Activated T-cell treated with anti-CD3 and anti-CD28 coated beads, Interleukin-2, amount 50 U/mL, for 4 hours (primary cell): ENCODE measurements at regions not wholly inside any gene's neighbourhood (a gene's known extent, or its start where the extent isn't known, plus 50 kb on each side); places are given as distances from the start of the nearest gene placed in this dataset.
A peak's percentile ranks its signal among the peaks of the same experiment; 100 is the strongest.
"Not testable (repeated sequence)": the region's sequence is repeated elsewhere in the genome, so short reads cannot be mapped to it uniquely, and the experiment has no call there.

Experiments used
- ATAC-seq, 2 donors: fragments of 200-7000 bp; cut with Tn5 transposase; one replicate each; pipeline ENCODE4 v1.10.0; 2021
- DNase-seq: peaks from one replicate; pipeline ENCODE4 v3.0.0-alpha.2; 2020
- H3K27me3 Mint-ChIP-seq: one replicate; pipeline ENCODE4 v1.8.0; 2021; ENCODE audit warnings: low read depth, mixed read lengths
- H3K36me3 Mint-ChIP-seq: one replicate; pipeline ENCODE4 v1.8.0; 2022; ENCODE audit warnings: mixed read lengths; ENCODE audit not compliant: insufficient read depth
- H3K4me1 Mint-ChIP-seq: one replicate; pipeline ENCODE4 v1.8.0; 2021; ENCODE audit warnings: low read depth, mixed read lengths
- H3K4me3 Mint-ChIP-seq: one replicate; pipeline ENCODE4 v1.8.0; 2021; ENCODE audit warnings: mild to moderate bottlenecking, moderate library complexity, mixed read lengths
- H3K9me3 Mint-ChIP-seq: one replicate; pipeline ENCODE4 v1.8.0; 2021; ENCODE audit warnings: mixed read lengths

- no peaks in the 10 kb centered on the region for H3K4me1 Mint-ChIP-seq
- ATAC-seq, result no peak
- H3K36me3 Mint-ChIP-seq, result no peaks in the 10 kb centered on the region
- H3K27me3 Mint-ChIP-seq, result peaks cover 2% of the 10 kb centered on the region
- H3K9me3 Mint-ChIP-seq, result no peaks in the 10 kb centered on the region
- H3K4me3 Mint-ChIP-seq, result no peak overlapping the region
- no peak for DNase-seq
Measured at GRCh38 chr15:88987934-88988671, 74.9 kb upstream of the MFGE8 start.

GRCh38 chr15:88989578-88989977, 76.4 kb upstream of the MFGE8 start:
- no peaks in the 10 kb centered on the region for H3K4me1 Mint-ChIP-seq
- no peak overlapping the region for H3K4me3 Mint-ChIP-seq
- no peaks in the 10 kb centered on the region for H3K9me3 Mint-ChIP-seq
- DNase-seq (no peak), ATAC-seq (no peak)
- H3K36me3 Mint-ChIP-seq, result no peaks in the 10 kb centered on the region
- H3K27me3 Mint-ChIP-seq, result peaks cover 2% of the 10 kb centered on the region

- peaks cover 2% of the 10 kb centered on the region for H3K27me3 Mint-ChIP-seq
- no peaks in the 10 kb centered on the region for H3K9me3 Mint-ChIP-seq
- H3K4me1 Mint-ChIP-seq, result no peaks in the 10 kb centered on the region
- H3K4me3 Mint-ChIP-seq, result no peak overlapping the region
- no peaks in the 10 kb centered on the region for H3K36me3 Mint-ChIP-seq
- DNase-seq (no peak), ATAC-seq (no peak)
Measured at GRCh38 chr15:88990185-88990679, 77.1 kb upstream of the MFGE8 start.

- ATAC-seq, result no peak
- no peak overlapping the region for H3K4me3 Mint-ChIP-seq
- no peaks in the 10 kb centered on the region for H3K9me3 Mint-ChIP-seq
- no peaks in the 10 kb centered on the region for H3K36me3 Mint-ChIP-seq
- peaks cover 6% of the 10 kb centered on the region for H3K27me3 Mint-ChIP-seq
- no peak for DNase-seq
- no peaks in the 10 kb centered on the region for H3K4me1 Mint-ChIP-seq
Measured at GRCh38 chr15:88992216-88992615, 79.0 kb upstream of the MFGE8 start.

GRCh38 chr15:88992912-88993376, 79.8 kb upstream of the MFGE8 start:
- H3K4me1 Mint-ChIP-seq, result no peaks in the 10 kb centered on the region
- ATAC-seq (no peak), DNase-seq (no peak)
- peaks cover 6% of the 10 kb centered on the region for H3K27me3 Mint-ChIP-seq
- no peak overlapping the region for H3K4me3 Mint-ChIP-seq
- H3K36me3 Mint-ChIP-seq, result no peaks in the 10 kb centered on the region
- H3K9me3 Mint-ChIP-seq, result no peaks in the 10 kb centered on the region

GRCh38 chr15:88993662-88994061, 80.5 kb upstream of the MFGE8 start:
- H3K4me3 Mint-ChIP-seq, result no peak overlapping the region
- DNase-seq, result no peak
- no peaks in the 10 kb centered on the region for H3K4me1 Mint-ChIP-seq
- no peaks in the 10 kb centered on the region for H3K9me3 Mint-ChIP-seq
- no peak for ATAC-seq
- peaks cover 8% of the 10 kb centered on the region for H3K27me3 Mint-ChIP-seq
- no peaks in the 10 kb centered on the region for H3K36me3 Mint-ChIP-seq

- DNase-seq (no peak), ATAC-seq (no peak)
- no peaks in the 10 kb centered on the region for H3K4me1 Mint-ChIP-seq
- H3K36me3 Mint-ChIP-seq, result no peaks in the 10 kb centered on the region
- H3K9me3 Mint-ChIP-seq, result no peaks in the 10 kb centered on the region
- peaks cover 8% of the 10 kb centered on the region for H3K27me3 Mint-ChIP-seq
- H3K4me3 Mint-ChIP-seq, result no peak overlapping the region
Measured at GRCh38 chr15:88994286-88994685, 81.1 kb upstream of the MFGE8 start.

- no peak overlapping the region for H3K4me3 Mint-ChIP-seq
- no peak for ATAC-seq
Measured at GRCh38 chr15:88995449-88995848, 82.3 kb upstream of the MFGE8 start.

GRCh38 chr15:88997531-88997930, 84.4 kb upstream of the MFGE8 start:
- H3K4me3 Mint-ChIP-seq, result no peak overlapping the region
- peaks cover 6% of the 10 kb centered on the region for H3K27me3 Mint-ChIP-seq
- no peaks in the 10 kb centered on the region for H3K36me3 Mint-ChIP-seq
- DNase-seq, result no peak
- no peak for ATAC-seq
- H3K9me3 Mint-ChIP-seq, result no peaks in the 10 kb centered on the region
- peaks cover 4% of the 10 kb centered on the region for H3K4me1 Mint-ChIP-seq

More at GRCh38 chr15:88995449-88995848, 82.3 kb upstream of the MFGE8 start:
- no peaks in the 10 kb centered on the region for H3K4me1 Mint-ChIP-seq
- H3K27me3 Mint-ChIP-seq, result peaks cover 6% of the 10 kb centered on the region
- H3K9me3 Mint-ChIP-seq, result no peaks in the 10 kb centered on the region
- DNase-seq, result no peak
- no peaks in the 10 kb centered on the region for H3K36me3 Mint-ChIP-seq

GRCh38 chr15:88998980-88999713, 86.0 kb upstream of the MFGE8 start:
- Mint-ChIP-seq H3K4me3 (no peak overlapping the region), H3K36me3 (no peaks in the 10 kb centered on the region), H3K9me3 (no peaks in the 10 kb centered on the region), H3K27me3 (peaks cover 6% of the 10 kb centered on the region), H3K4me1 (peaks cover 4% of the 10 kb centered on the region)
- DNase-seq, result no peak
- ATAC-seq, result no peak

- ATAC-seq, DNase-seq, H3K4me3 Mint-ChIP-seq, H3K4me1 Mint-ChIP-seq, H3K9me3 Mint-ChIP-seq, H3K27me3 Mint-ChIP-seq, H3K36me3 Mint-ChIP-seq: not testable (repeated sequence)
Measured at GRCh38 chr15:89001708-89002275, 86.5 kb upstream of the ABHD2 start.

- no peaks in the 10 kb centered on the region for H3K36me3 Mint-ChIP-seq
- no peak overlapping the region for H3K4me3 Mint-ChIP-seq
- H3K27me3 Mint-ChIP-seq, result peaks cover 3% of the 10 kb centered on the region
- no peak for DNase-seq
- ATAC-seq, result no peak
- H3K4me1 Mint-ChIP-seq, result peaks cover 4% of the 10 kb centered on the region
- H3K9me3 Mint-ChIP-seq, result no peaks in the 10 kb centered on the region
Measured at GRCh38 chr15:89002281-89002761, 85.9 kb upstream of the ABHD2 start.

GRCh38 chr15:89002830-89003229, 85.4 kb upstream of the ABHD2 start:
- peaks cover 4% of the 10 kb centered on the region for H3K4me1 Mint-ChIP-seq
- DNase-seq, result no peak

GRCh38 chr15:89003865-89004725, 84.2 kb upstream of the ABHD2 start:
- DNase-seq (no peak), ATAC-seq (peak in 1 of 2 donors; percentile 46)
- Mint-ChIP-seq H3K4me1 (peaks cover 4% of the 10 kb centered on the region), H3K9me3 (no peaks in the 10 kb centered on the region), H3K27me3 (no peaks in the 10 kb centered on the region), H3K4me3 (no peak overlapping the region), H3K36me3 (no peaks in the 10 kb centered on the region)

More at GRCh38 chr15:89002830-89003229, 85.4 kb upstream of the ABHD2 start:
- Mint-ChIP-seq H3K36me3 (no peaks in the 10 kb centered on the region), H3K4me3 (no peak overlapping the region), H3K9me3 (no peaks in the 10 kb centered on the region), H3K27me3 (peaks cover 3% of the 10 kb centered on the region)
- ATAC-seq, result no peak
